ENCODE measurements at regions not wholly inside any gene's neighbourhood (a gene's known extent, or its start where the extent isn't known, plus 50 kb on each side); places are given as distances from the start of the nearest gene placed in this dataset.

DNA sequence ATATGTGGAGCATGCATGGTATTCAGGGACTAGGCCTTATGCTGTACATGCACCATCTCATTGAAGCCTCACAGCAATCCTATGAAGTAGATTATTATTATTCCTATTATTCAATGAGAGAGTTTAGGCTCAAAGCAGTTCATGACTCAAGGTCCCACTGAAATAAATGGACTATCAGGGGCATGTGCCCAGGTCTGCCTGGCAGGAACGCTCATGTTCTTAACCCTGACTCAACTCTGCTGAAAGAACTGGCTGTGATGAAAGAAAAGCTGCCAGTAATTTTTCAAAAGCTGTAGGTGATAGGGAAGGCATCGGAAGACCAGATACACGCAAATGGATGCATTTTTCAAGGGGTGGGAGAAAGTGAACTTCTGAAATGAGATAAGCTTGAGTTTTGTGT lies 243.4 kb downstream of the PTTG2 start:
- no peak overlapping the region for H3K27ac ChIP-seq (ENCODE audit: extremely low read depth, low read depth, low read length)
- TF ChIP-seq, protein P1, sequence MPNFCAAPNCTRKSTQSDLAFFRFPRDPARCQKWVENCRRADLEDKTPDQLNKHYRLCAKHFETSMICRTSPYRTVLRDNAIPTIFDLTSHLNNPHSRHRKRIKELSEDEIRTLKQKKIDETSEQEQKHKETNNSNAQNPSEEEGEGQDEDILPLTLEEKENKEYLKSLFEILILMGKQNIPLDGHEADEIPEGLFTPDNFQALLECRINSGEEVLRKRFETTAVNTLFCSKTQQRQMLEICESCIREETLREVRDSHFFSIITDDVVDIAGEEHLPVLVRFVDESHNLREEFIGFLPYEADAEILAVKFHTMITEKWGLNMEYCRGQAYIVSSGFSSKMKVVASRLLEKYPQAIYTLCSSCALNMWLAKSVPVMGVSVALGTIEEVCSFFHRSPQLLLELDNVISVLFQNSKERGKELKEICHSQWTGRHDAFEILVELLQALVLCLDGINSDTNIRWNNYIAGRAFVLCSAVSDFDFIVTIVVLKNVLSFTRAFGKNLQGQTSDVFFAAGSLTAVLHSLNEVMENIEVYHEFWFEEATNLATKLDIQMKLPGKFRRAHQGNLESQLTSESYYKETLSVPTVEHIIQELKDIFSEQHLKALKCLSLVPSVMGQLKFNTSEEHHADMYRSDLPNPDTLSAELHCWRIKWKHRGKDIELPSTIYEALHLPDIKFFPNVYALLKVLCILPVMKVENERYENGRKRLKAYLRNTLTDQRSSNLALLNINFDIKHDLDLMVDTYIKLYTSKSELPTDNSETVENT (CRISPR knock-in tag; IDR thresholded peaks at IDR 0.05) = no peak
- TF ChIP-seq SPI1 (IDR thresholded peaks at IDR 0.05; ENCODE audit: borderline replicate concordance, low read depth, low read length) = no peak
- TF ChIP-seq ZNF586 (CRISPR knock-in tag; conservative IDR thresholded peaks at IDR 0.05) = no peak
- TF ChIP-seq, protein P2, sequence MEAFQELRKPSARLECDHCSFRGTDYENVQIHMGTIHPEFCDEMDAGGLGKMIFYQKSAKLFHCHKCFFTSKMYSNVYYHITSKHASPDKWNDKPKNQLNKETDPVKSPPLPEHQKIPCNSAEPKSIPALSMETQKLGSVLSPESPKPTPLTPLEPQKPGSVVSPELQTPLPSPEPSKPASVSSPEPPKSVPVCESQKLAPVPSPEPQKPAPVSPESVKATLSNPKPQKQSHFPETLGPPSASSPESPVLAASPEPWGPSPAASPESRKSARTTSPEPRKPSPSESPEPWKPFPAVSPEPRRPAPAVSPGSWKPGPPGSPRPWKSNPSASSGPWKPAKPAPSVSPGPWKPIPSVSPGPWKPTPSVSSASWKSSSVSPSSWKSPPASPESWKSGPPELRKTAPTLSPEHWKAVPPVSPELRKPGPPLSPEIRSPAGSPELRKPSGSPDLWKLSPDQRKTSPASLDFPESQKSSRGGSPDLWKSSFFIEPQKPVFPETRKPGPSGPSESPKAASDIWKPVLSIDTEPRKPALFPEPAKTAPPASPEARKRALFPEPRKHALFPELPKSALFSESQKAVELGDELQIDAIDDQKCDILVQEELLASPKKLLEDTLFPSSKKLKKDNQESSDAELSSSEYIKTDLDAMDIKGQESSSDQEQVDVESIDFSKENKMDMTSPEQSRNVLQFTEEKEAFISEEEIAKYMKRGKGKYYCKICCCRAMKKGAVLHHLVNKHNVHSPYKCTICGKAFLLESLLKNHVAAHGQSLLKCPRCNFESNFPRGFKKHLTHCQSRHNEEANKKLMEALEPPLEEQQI (IDR thresholded peaks at IDR 0.05) = no peak
- TF ChIP-seq ZFP1 (CRISPR knock-in tag; IDR thresholded peaks at IDR 0.05) = no peak
- no peak for TF ChIP-seq ZNF644 (tag; IDR thresholded peaks at IDR 0.05; ENCODE audit: low read depth)
- no peak for TF ChIP-seq ZNF668 (CRISPR knock-in tag; IDR thresholded peaks at IDR 0.05)
- TF ChIP-seq MCM2 (IDR thresholded peaks at IDR 0.05; ENCODE audit: low read depth) = no peak
- TF ChIP-seq MTA3 (IDR thresholded peaks at IDR 0.05; ENCODE audit: borderline replicate concordance) = no peak
- no peak for TF ChIP-seq TCF3 (CRISPR knock-in tag; IDR thresholded peaks at IDR 0.05)
- TF ChIP-seq POLR3A (IDR thresholded peaks at IDR 0.05; ENCODE audit: borderline replicate concordance, extremely low read depth, insufficient read depth, insufficient read length) = no peak
- no peak for TF ChIP-seq ZNF354B (CRISPR knock-in tag; IDR thresholded peaks at IDR 0.05)
- TF ChIP-seq, protein P3, sequence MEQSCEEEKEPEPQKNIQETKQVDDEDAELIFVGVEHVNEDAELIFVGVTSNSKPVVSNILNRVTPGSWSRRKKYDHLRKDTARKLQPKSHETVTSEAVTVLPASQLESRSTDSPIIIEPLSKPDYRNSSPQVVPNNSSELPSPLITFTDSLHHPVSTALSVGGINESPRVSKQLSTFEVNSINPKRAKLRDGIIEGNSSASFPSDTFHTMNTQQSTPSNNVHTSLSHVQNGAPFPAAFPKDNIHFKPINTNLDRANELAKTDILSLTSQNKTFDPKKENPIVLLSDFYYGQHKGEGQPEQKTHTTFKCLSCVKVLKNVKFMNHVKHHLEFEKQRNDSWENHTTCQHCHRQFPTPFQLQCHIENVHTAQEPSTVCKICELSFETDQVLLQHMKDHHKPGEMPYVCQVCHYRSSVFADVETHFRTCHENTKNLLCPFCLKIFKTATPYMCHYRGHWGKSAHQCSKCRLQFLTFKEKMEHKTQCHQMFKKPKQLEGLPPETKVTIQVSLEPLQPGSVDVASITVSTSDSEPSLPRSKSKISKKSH (CRISPR knock-in tag; IDR thresholded peaks at IDR 0.05) = no peak
- TF ChIP-seq SRSF9 (IDR thresholded peaks at IDR 0.05; ENCODE audit: borderline replicate concordance, low read depth, low read length) = no peak
- no peak for TF ChIP-seq KLF13 (tag; IDR thresholded peaks at IDR 0.05; ENCODE audit: borderline replicate concordance, low read depth)
- TF ChIP-seq ZNF384 (IDR thresholded peaks at IDR 0.05; ENCODE audit: low read depth, low read length) = no peak
- intact Hi-C loops (cut with micrococcal nuclease) = no loop called here
- H3K79me2 ChIP-seq (ENCODE audit: control insufficient read depth, insufficient read depth, low read length) = no peaks in the 10 kb centered on the region
- H3K27me3 ChIP-seq (ENCODE audit: control insufficient read depth in 2 of 2, insufficient read depth in 2 of 2, low read length in 2 of 2) = no peaks in the 10 kb centered on the region
- BruUV-seq (replicated peaks) = no TSS peak
- no peak overlapping the region for H3K4me2 ChIP-seq (ENCODE audit: insufficient read depth, low read length)
- POLR2A ChIA-PET = no interaction called here
- no peak overlapping the region for H2AFZ ChIP-seq (ENCODE audit: low read depth, low read length)
- H3K9me1 ChIP-seq (ENCODE audit: control insufficient read depth, insufficient read depth, low read length) = no peaks in the 10 kb centered on the region
- CTCF ChIA-PET (ENCODE audit: low intra/inter-chr PET ratio) = no interaction called here
- no peaks in the 10 kb centered on the region for H3K4me1 ChIP-seq (replicated peaks in 1 of 2; ENCODE audit: control insufficient read depth in 2 of 2, insufficient read depth in 2 of 2, low read length in 2 of 2)
- no peaks in the 10 kb centered on the region for H4K20me1 ChIP-seq (replicated peaks; ENCODE audit: control insufficient read depth, insufficient read depth, low read length)
- FAIRE-seq = no peak
- in situ Hi-C loops (cut with MboI) = no loop called here
- WGBS (ENCODE audit: insufficient coverage, low coverage, missing lambda C conversion rate) = 25% methylated on average over 3 of the region's 3 CpGs
- no peak for DNase-seq (ENCODE audit: extremely low read depth in 1 of 4, low spot score in 3 of 4)
- no peak for ATAC-seq
- no peak overlapping the region for H3K9ac ChIP-seq (ENCODE audit: insufficient read depth in 1 of 2, low read depth in 2 of 2, low read length in 2 of 2)
- no peak overlapping the region for H3K4me3 ChIP-seq
- H3K9me3 ChIP-seq (replicated peaks; ENCODE audit: control insufficient read depth, insufficient read depth, low read depth, low read length) = no peaks in the 10 kb centered on the region
- no peaks in the 10 kb centered on the region for H3K36me3 ChIP-seq (ENCODE audit: control insufficient read depth, insufficient read depth, low read length)

Data from K562 (cell line).